Mesenchymal stem cell (in vitro differentiated cells and primary cell): ENCODE measurements at regions not wholly inside any gene's neighbourhood (a gene's known extent, or its start where the extent isn't known, plus 50 kb on each side); places are given as distances from the start of the nearest gene placed in this dataset.

Experiments
- DNase-seq: peaks from one replicate; pipeline ENCODE4 v3.0.0-alpha.2; 2013
- H2AFZ ChIP-seq: one replicate; pipeline ENCODE4 v1.6.1; 2013; ENCODE audit warnings: low read depth, mild to moderate bottlenecking, control low read depth, inconsistent platforms, low read length, moderate library complexity
- H2AK5ac ChIP-seq: 2 replicates; pipeline ENCODE4 v1.6.1; 2013; ENCODE audit warnings: low read length, moderate library complexity, mild to moderate bottlenecking, inconsistent platforms; ENCODE audit not compliant: severe bottlenecking
- H2BK120ac ChIP-seq: one replicate; pipeline ENCODE4 v1.6.1; 2013; ENCODE audit warnings: low read depth, mild to moderate bottlenecking, inconsistent platforms, low read length, moderate library complexity
- H2BK12ac ChIP-seq, 2 experiments: one replicate each; pipeline ENCODE4 v1.6.1; 2013; ENCODE audit warnings: inconsistent platforms in 2 of 2, low read length in 2 of 2, mild to moderate bottlenecking in 2 of 2, moderate library complexity in 2 of 2, control low read depth in 1 of 2
- H2BK15ac ChIP-seq: one replicate; pipeline ENCODE4 v1.6.1; 2013; ENCODE audit warnings: mild to moderate bottlenecking, low read depth, inconsistent platforms; ENCODE audit not compliant: poor library complexity, severe bottlenecking
- H2BK5ac ChIP-seq: 2 replicates; pipeline ENCODE4 v1.6.1; 2013; ENCODE audit warnings: low read depth, mild to moderate bottlenecking, low read length, control low read depth, inconsistent platforms; ENCODE audit not compliant: poor library complexity, severe bottlenecking
- H3K14ac ChIP-seq, 2 experiments: one replicate each; pipeline ENCODE4 v1.6.1; 2013; ENCODE audit warnings: inconsistent platforms in 2 of 2, low read length in 2 of 2, control low read depth in 1 of 2, mild to moderate bottlenecking in 1 of 2, moderate library complexity in 1 of 2
- H3K18ac ChIP-seq, 2 experiments: one replicate each; pipeline ENCODE4 v1.6.1; 2013; ENCODE audit warnings: inconsistent platforms in 2 of 2, low read length in 2 of 2, control low read depth in 1 of 2, low read depth in 1 of 2, mild to moderate bottlenecking in 1 of 2
- H3K23ac ChIP-seq, 2 experiments: one replicate each; pipeline ENCODE4 v1.6.1; 2013; ENCODE audit warnings: inconsistent platforms in 2 of 2, low read length in 2 of 2, mild to moderate bottlenecking in 2 of 2, moderate library complexity in 2 of 2, control low read depth in 1 of 2
- H3K27ac ChIP-seq: 2 replicates; pipeline ENCODE4 v1.5.1; 2013; ENCODE audit warnings: mild to moderate bottlenecking, moderate library complexity, low read length, control low read depth, inconsistent platforms; ENCODE audit not compliant: poor library complexity, severe bottlenecking
- H3K27me3 ChIP-seq, 2 experiments: 2 replicates each; pipeline versions ENCODE4 v1.6.1 to v1.7.0; 2013; ENCODE audit warnings: low read length in 2 of 2, mild to moderate bottlenecking in 2 of 2, moderate library complexity in 2 of 2, control low read depth in 1 of 2, inconsistent platforms in 1 of 2; ENCODE audit not compliant: control insufficient read depth in 1 of 2, insufficient read depth in 1 of 2
- H3K36me3 ChIP-seq, 2 experiments: 2 replicates each; pipeline versions ENCODE4 v1.6.1 to v1.7.0; 2013; ENCODE audit warnings: low read length in 2 of 2, control low read depth in 1 of 2, inconsistent platforms in 1 of 2, low read depth in 1 of 2, mild to moderate bottlenecking in 1 of 2; ENCODE audit not compliant: insufficient read depth in 2 of 2, control insufficient read depth in 1 of 2
- H3K4ac ChIP-seq, 2 experiments: one replicate each; pipeline ENCODE4 v1.6.1; 2013; ENCODE audit warnings: inconsistent platforms in 2 of 2, low read length in 2 of 2, mild to moderate bottlenecking in 2 of 2, moderate library complexity in 2 of 2, control low read depth in 1 of 2, low read depth in 1 of 2
- H3K4me1 ChIP-seq: 2 replicates; pipeline ENCODE4 v1.6.1; 2013; ENCODE audit warnings: low read depth, low read length, control low read depth; ENCODE audit not compliant: control insufficient read depth, insufficient read depth
- H3K4me2 ChIP-seq: 2 replicates; pipeline ENCODE4 v1.6.1; 2013; ENCODE audit warnings: low read length, mild to moderate bottlenecking, inconsistent platforms; ENCODE audit not compliant: poor library complexity, severe bottlenecking
- H3K4me3 ChIP-seq, 2 experiments: 2 replicates each; pipeline versions ENCODE4 v1.5.1 to v1.7.0; 2013; ENCODE audit warnings: low read length in 2 of 2, mild to moderate bottlenecking in 2 of 2, control low read depth in 1 of 2, low read depth in 1 of 2; ENCODE audit not compliant: insufficient read depth in 1 of 2
- H3K79me1 ChIP-seq: replicated peaks from 2 replicates; pipeline ENCODE4 v1.6.1; 2013; ENCODE audit warnings: mild to moderate bottlenecking, control low read depth, low read length, inconsistent platforms; ENCODE audit not compliant: poor library complexity, severe bottlenecking
- H3K9ac ChIP-seq: 2 replicates; pipeline ENCODE4 v1.7.0; 2013; ENCODE audit warnings: mild to moderate bottlenecking, low read length, moderate library complexity
- H3K9me3 ChIP-seq: 2 replicates; pipeline ENCODE4 v1.7.0; 2013; ENCODE audit warnings: mild to moderate bottlenecking, low read length; ENCODE audit not compliant: control insufficient read depth
- H4K8ac ChIP-seq: one replicate; pipeline ENCODE4 v1.6.1; 2013; ENCODE audit warnings: inconsistent platforms, mild to moderate bottlenecking, low read length, moderate library complexity
- H4K91ac ChIP-seq: one replicate; pipeline ENCODE4 v1.6.1; 2013; ENCODE audit warnings: mild to moderate bottlenecking, low read length, inconsistent platforms
- WGBS: methylation state at CpG from one replicate; pipeline ENCODE4 v1.1.7; 2013; ENCODE audit warnings: mixed read lengths; 5-methylcytosine and 5-hydroxymethylcytosine counted together

DNA sequence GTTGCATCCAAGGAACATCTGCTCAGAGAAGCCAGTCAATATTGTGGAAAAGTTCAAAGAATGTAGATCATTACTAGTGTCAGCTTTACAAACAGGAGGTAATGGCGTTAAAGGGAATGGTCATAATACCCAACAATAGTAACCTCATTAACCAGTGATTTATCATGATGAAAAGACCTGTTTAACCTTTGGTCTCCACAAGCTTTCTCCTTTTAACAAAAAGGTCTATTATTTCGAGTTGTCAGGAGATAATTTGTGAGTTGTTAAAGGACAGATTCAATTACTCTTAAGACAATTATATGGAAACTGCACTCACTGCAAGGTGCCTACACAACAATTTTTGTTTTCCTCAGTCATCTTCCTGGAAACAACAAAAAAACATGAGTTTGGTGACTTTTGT is 73.8 kb upstream of the HTATIP2 start:
- Histone ChIP-seq H3K9ac (no peak overlapping the region), H3K9me3 (no peaks in the 10 kb centered on the region), H3K18ac (no peak overlapping the region), H3K79me1 (no peaks in the 10 kb centered on the region), H3K27me3 (peaks cover 4 to 32% of the 10 kb centered on the region in 2 experiments), H2BK15ac (no peak overlapping the region), H4K91ac (no peak overlapping the region), H3K27ac (no peak overlapping the region), H3K4me3 (no peak overlapping the region), H3K4me2 (no peak overlapping the region), H3K4me1 (no peaks in the 10 kb centered on the region), H2BK120ac (no peak overlapping the region), H3K23ac (no peak overlapping the region), H3K4ac (no peak overlapping the region), H3K36me3 (no peaks in the 10 kb centered on the region), H2AK5ac (no peak overlapping the region), H3K14ac (no peak overlapping the region), H2BK12ac (no peak overlapping the region), H2BK5ac (no peak overlapping the region), H2AFZ (no peak overlapping the region), H4K8ac (no peak overlapping the region)
- WGBS, result no CpG with 5 or more reads among the region's 2 CpGs
- DNase-seq, result no peak

DNA sequence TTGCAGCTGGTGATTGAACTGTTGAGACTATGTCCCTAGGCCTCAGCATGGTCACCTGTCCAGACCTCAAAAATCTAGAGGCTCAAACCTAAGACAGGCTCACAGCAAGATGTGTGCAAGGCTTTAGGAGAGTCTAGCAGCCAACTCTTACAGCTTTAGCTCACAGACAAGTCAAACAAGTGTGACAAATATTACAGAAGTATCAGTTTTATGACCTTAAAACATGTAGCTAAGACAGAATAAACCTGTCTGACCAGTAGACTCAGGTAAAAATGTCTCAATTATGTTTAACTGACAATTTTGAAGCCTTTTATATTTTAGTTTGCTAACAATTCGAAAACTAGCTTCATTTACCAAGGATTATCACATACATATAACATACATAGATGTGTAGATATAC is 80.0 kb upstream of the HTATIP2 start:
- Histone ChIP-seq H3K9me3 (no peaks in the 10 kb centered on the region), H2BK120ac (no peak overlapping the region), H3K4ac (no peak overlapping the region), H3K4me2 (no peak overlapping the region), H3K14ac (no peak overlapping the region), H2BK12ac (no peak overlapping the region), H3K27ac (no peak overlapping the region), H3K9ac (no peak overlapping the region), H3K36me3 (no peaks in the 10 kb centered on the region), H3K4me1 (no peaks in the 10 kb centered on the region), H2BK15ac (no peak overlapping the region), H3K79me1 (no peaks in the 10 kb centered on the region), H3K18ac (no peak overlapping the region), H3K27me3 (peaks cover 12 to 28% of the 10 kb centered on the region in 2 experiments), H3K23ac (no peak overlapping the region), H2AK5ac (no peak overlapping the region), H2AFZ (no peak overlapping the region), H4K91ac (no peak overlapping the region), H2BK5ac (no peak overlapping the region), H3K4me3 (no peak overlapping the region), H4K8ac (no peak overlapping the region)
- WGBS, result no CpG with 5 or more reads among the region's 1 CpG
- no peak for DNase-seq

DNA sequence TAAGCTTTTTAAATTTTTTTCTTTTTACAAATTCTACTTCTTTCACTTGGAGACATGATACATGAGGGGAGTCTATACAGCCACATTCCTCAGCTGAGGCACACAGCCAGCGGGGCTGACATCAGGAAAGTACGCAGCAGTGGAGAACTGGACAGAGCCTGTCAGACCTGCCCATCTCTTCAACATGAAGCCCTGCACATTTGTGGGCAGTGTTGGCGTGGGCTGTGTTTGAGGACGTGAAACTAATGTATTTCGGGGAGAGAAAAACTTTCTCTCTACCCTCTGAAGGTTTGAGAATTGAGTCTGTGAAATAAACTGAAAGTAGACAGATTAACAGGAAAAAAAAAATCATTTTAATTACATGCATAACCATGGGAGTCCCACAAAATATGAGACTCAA is 84.8 kb upstream of the HTATIP2 start:
- Histone ChIP-seq H3K36me3 (no peaks in the 10 kb centered on the region), H4K91ac (no peak overlapping the region), H3K4me1 (no peaks in the 10 kb centered on the region), H3K79me1 (no peaks in the 10 kb centered on the region), H2BK120ac (no peak overlapping the region), H3K27me3 (peaks cover 20 to 45% of the 10 kb centered on the region in 2 experiments), H3K14ac (no peak overlapping the region), H2AFZ (no peak overlapping the region), H2BK5ac (no peak overlapping the region), H3K4me2 (no peak overlapping the region), H4K8ac (no peak overlapping the region), H3K27ac (no peak overlapping the region), H3K18ac (no peak overlapping the region), H3K4me3 (no peak overlapping the region), H3K9me3 (no peaks in the 10 kb centered on the region), H2AK5ac (no peak overlapping the region), H2BK12ac (no peak overlapping the region), H3K9ac (no peak overlapping the region), H3K4ac (no peak overlapping the region), H2BK15ac (no peak overlapping the region), H3K23ac (no peak overlapping the region)
- WGBS, result 78% methylated on average over 2 of the region's 5 CpGs
- no peak for DNase-seq

DNA sequence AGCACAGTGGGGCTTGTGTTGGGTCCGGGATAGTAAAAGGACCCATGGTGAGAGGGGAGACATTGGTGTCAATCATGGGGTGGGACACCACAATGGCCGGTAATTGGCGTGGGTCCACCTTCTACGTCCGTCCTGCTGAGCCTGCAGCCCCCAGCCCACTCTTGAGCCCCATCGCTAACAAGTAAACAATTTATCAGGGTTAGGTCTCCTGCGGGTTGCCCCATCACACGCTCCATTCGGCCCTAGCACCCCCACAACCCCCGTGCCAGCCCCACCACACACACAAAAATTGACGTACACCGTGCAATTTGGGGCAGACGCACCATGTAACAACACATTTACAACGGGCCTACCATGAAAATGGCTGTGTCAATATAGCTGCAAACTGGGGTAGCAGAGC is 86.5 kb upstream of the HTATIP2 start:
- Histone ChIP-seq H3K23ac (no peak overlapping the region), H3K27ac (no peak overlapping the region), H3K4ac (no peak overlapping the region), H3K4me3 (no peak overlapping the region), H2AK5ac (no peak overlapping the region), H3K9ac (no peak overlapping the region), H4K8ac (no peak overlapping the region), H3K18ac (peak overlapping the region in 1 of 2 experiments; percentile 12), H2BK5ac (no peak overlapping the region), H3K9me3 (no peaks in the 10 kb centered on the region), H2BK12ac (no peak overlapping the region), H3K4me1 (no peaks in the 10 kb centered on the region), H4K91ac (no peak overlapping the region), H3K14ac (no peak overlapping the region), H2BK120ac (no peak overlapping the region), H3K4me2 (no peak overlapping the region), H3K27me3 (peaks cover 21 to 45% of the 10 kb centered on the region in 2 experiments), H2AFZ (no peak overlapping the region), H3K36me3 (no peaks in the 10 kb centered on the region), H3K79me1 (no peaks in the 10 kb centered on the region), H2BK15ac (no peak overlapping the region)
- DNase-seq, result no peak
- 77% methylated on average over 13 of the region's 14 CpGs for WGBS
